ENCODE measurements at regions not wholly inside any gene's neighbourhood (a gene's known extent, or its start where the extent isn't known, plus 50 kb on each side); places are given as distances from the start of the nearest gene placed in this dataset.
"Not testable (repeated sequence)": the region's sequence is repeated elsewhere in the genome, so short reads cannot be mapped to it uniquely, and the experiment has no call there.

DNA sequence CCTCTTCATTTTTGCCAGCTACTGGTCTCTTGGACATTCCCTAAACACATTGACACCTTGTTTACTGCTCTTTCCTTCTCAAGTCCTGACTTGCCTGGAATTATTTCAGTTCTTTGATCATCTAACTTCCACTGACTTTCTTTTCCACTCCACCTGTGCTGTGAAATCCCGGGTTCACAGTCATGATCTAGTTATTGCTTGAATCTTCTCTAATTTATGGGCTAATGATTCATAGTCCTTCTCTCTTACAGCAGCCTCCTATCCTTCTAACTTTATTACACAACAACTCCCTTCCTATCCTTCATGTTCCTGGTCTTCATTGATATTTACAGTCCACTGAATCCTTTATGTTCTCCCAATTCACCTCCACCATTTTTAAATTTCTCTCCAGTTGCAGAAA lies 260.1 kb downstream of the C12orf75 start:
- no peak for DNase-seq

- no peak for DNase-seq
Measured at GRCh38 chr12:105595440-105595839, 264.9 kb downstream of the C12orf75 start.

DNA sequence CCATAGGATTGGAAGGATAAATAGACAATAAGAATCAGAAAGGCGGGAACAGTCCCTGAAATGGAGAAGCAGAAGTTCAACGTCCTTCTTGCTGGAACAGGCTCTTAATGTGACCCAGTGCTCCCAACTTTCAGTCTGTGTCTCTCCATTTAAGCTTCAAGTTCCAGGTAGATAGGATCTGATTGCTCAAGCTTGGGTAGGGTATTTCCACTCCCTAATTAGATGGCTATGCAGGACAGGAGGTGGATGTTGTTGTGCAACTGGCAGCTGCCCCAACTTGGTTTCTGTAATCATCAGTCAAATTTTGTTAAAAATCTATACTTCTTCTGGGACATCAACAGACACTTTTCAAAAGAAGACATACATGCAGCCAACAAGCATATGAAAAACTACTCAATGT lies 266.2 kb downstream of the C12orf75 start:
- no peak for DNase-seq

DNA sequence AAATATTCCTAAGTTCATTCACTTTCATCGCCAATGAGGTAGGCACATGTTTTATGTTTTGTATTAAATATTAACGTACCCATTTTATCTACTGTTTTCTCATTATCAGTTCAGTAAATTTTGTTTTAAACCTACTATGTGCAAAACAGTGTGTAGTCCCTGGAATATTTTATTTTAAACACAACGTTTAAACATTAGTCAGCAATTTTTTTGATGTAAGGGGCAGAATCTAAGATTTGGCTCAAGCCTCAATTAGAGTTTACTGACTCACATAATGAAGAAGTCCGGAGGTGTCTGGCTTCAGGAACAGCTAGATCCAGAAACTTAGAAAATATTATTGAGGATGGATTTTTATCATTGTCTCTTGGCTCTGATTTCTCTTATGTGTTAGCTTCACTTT lies 267.5 kb downstream of the C12orf75 start:
- DNase-seq, result no peak

GRCh38 chr12:105600911-105601545 lies 270.5 kb downstream of the C12orf75 start:
- no peak for DNase-seq

DNA sequence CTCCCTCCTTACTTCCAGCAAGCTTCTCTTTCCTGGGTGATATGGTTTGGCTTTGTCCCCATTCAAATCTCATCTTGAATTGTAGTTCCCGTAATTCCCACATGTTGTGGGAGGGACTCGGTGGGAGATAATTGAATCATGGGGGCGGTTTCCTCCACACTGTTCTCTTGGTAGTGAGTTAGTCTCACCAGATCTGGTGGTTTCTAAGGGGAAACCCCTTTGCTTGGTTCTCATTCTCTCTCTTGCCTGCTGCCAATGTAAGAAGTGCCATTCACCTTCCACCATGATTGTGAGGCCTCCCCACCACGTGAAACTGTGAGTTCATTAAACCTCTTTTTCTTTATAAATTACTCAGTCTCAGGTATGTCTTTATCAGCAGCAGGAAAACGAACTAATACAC lies 271.8 kb downstream of the C12orf75 start:
- not testable (repeated sequence) for DNase-seq

DNA sequence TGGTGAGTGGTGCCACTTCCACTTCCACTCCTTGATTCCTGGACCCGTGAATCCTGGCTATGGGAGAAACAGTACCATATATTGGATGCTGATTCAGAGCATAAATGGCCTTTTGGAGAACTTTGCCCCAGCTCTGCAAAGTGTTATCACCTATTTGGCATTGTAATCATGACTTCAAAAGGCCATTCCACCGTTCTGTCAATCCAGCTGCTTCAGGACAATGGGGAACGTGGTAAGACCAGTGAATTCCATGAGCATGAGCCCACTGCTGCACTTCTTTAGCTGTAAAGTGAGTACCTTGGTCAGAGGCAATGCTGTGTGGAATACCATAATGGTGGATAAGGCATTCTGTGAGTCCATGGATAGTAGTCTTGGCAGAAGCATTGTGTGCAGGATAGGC lies 273.8 kb downstream of the C12orf75 start:
- not testable (repeated sequence) for DNase-seq

DNA sequence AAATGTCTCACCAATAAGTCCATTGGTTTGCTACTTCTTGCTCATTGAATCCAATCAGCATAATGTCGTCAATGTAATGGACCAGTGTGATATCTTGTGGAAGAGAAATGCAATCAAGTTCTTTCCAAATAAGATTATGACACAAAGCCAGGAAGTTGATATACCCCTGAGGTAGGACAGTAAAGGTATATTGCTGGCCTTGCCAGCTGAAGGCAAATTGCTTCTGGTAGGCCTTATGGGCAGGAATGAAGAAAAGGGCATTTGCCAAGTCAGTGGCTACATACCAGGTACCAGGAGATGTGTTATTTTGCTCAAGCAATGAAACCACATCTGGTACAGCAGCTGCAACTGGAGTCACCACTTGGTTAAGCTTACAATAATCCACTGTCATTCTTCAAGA lies 276.1 kb downstream of the C12orf75 start:
- not testable (repeated sequence) for DNase-seq

DNA sequence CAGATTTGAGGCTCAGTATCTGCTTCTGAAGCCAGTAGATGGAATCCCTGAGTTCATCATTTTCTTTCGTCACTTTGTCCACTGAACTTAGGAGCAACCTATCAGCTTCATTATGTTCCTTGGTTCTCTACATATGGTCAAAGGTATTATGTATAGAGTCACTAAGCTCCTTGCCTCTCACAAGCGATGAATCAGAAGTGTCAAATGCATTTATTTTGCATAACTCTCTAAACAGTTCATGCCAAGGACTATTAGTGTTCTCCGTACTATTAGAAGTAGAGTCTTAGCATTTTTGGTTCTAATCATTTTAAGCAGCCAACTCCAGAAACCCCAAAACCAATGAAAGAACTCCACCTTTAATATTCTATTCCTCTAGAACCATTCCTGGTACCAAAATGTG lies 278.5 kb downstream of the C12orf75 start:
- DNase-seq, result not testable (repeated sequence)

- DNase-seq, result no peak
Measured at GRCh38 chr12:105610459-105610858, 280.0 kb downstream of the C12orf75 start.

- DNase-seq, result no peak
Measured at GRCh38 chr12:105611340-105611739, 280.8 kb downstream of the C12orf75 start.

GRCh38 chr12:105613269-105613668 lies 282.8 kb downstream of the C12orf75 start:
- no peak for DNase-seq

DNA sequence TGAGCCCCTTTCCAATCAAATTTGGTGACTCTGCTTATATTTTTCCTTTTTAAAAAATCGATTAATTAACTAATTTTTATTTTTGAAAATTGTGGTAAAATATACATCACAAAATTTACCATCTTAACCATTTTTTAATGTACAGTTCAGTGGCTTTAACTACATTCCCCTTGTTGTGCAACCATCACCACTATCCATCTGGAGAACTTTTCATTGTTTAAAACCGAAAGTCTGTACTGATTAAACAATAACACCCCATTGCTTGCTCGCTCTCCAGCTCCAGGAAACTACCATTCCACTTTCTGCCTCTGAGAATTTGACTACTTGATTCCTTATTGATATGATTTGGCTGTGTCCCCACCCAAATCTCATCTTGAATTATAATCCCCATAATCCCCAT lies 283.4 kb downstream of the C12orf75 start:
- DNase-seq, result no peak

DNA sequence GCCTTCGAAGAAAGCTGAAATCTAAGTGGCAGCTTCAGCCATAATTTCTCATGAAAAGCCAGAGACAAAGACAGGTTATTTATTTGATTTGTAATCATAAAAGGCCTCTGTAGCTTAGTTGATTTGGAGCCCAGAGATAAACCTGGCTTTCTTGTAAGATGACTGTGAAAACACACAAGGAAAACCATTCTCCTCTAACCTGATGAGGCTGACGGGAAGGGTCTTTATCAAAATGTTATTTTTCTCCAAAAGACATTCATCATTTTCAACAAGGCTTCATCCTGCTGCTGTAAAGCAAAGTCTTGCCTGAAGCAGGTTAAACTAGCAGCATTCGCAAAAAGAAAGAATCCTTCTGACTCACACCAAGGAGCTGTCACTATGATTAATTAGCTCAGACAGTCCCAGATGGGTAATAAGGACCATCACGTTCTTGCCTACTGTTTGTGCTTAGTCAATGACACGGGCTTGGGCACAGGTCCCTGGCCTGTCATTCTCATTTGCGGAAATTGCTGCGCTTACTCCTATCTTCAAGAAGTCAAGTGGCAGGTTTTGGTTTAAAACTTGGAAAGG lies 286.6 kb downstream of the C12orf75 start:
- DNase-seq, result no peak

- no peak for DNase-seq
Measured at GRCh38 chr12:105622220-105622619, 291.7 kb downstream of the C12orf75 start.

DNA sequence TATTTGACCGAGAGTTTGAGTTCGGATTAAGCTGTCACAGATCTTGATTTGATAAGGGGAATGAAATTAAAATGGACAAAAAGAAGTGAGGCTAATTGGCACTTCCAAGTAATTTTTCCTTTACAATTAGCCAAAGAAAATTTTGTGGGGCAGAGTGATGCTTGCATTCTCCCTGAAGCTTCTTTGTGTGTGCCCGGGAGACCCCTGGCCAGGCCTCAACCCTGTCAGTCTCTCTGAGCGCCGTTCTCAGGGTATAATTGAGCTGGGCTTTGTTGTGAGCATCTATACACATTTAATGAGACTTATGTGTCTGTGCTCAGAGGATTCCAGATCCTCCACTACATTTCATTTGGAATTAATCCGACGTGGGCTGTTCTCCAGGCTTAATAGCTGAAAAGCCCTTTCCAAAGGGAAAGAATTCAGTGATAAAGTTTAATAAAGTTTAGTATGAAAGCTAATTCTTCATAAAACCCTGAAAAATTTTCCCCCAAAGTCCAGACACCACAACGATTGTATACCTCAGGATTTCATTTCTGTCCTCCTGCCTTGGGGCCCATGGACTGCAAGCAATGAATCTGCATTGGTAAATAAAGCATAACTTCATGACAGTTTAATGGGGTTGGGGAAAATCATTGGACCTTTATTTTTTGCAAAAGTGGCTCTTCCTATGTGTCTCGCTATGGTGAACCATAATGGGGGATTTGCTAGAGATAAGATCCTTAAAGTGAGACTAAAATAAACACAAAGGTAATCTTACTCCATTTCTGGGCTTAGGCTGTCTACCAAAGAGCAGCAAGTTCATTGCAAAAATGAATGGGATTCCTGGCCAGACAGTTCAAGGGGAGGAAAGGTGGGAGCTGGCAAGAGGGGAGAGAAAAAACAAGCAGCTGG lies 292.6 kb downstream of the C12orf75 start:
- no peak for DNase-seq

- no peak for DNase-seq
Measured at GRCh38 chr12:105626653-105627052, 296.2 kb downstream of the C12orf75 start.

GRCh38 chr12:105637470-105637869 lies 307.0 kb downstream of the C12orf75 start:
- no peak for DNase-seq

- DNase-seq, result no peak
Measured at GRCh38 chr12:105640761-105641160, 310.3 kb downstream of the C12orf75 start.

DNA sequence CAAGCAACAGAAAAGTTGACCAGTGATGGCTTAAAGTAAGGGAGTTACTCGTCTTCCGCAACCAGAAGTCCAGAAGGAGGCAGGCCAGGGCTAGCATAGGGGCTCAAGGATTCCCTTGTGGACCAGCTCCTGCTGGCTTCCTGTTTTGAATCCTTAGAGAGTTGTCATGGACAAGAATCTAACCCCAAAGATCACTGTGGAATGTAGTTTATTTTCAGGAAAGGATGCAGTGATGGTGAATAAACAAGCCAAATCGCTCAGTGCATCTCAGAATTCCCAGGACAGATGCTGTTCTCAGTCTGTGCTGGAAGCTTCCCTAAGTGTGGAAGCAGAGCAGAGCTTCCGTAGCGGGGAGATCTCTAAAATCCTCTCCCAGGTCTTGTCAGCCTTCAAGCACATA lies 311.3 kb downstream of the C12orf75 start:
- no peak for DNase-seq

DNA sequence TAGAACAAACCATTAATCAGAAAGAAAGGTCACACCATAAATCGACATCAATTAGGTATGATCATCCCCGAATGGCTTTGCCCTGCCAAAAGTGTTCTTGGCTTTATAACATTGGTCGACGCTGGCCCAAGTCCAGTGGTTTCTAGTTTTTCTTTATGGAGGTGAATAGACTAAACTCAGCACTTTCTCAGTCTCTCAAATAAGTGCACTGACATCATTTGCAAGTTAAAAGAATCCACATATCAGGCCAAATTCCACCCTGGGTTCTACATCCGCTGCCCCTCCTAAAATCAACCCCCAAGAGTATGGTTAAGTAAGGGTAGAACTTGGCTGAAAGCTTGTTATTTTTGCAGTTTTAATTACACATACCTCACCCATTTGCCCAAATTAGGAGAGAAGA lies 314.3 kb downstream of the C12orf75 start:
- no peak for DNase-seq

- no peak for DNase-seq
Measured at GRCh38 chr12:105654606-105655005, 324.1 kb downstream of the C12orf75 start.

GRCh38 chr12:105658389-105658788 lies 327.9 kb downstream of the C12orf75 start:
- no peak for DNase-seq

Measured in occipital lobe (tissue), 1 donor.